ENCODE measurements at regions not wholly inside any gene's neighbourhood (a gene's known extent, or its start where the extent isn't known, plus 50 kb on each side); places are given as distances from the start of the nearest gene placed in this dataset.

- DNase-seq (ENCODE audit: low read depth): no peak
- TF ChIP-seq, protein P1, sequence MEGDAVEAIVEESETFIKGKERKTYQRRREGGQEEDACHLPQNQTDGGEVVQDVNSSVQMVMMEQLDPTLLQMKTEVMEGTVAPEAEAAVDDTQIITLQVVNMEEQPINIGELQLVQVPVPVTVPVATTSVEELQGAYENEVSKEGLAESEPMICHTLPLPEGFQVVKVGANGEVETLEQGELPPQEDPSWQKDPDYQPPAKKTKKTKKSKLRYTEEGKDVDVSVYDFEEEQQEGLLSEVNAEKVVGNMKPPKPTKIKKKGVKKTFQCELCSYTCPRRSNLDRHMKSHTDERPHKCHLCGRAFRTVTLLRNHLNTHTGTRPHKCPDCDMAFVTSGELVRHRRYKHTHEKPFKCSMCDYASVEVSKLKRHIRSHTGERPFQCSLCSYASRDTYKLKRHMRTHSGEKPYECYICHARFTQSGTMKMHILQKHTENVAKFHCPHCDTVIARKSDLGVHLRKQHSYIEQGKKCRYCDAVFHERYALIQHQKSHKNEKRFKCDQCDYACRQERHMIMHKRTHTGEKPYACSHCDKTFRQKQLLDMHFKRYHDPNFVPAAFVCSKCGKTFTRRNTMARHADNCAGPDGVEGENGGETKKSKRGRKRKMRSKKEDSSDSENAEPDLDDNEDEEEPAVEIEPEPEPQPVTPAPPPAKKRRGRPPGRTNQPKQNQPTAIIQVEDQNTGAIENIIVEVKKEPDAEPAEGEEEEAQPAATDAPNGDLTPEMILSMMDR (IDR thresholded peaks at IDR 0.05; ENCODE audit: low read depth, low read length, missing control alignments): no peak
- H3K4me3 ChIP-seq (ENCODE audit: low read depth, low read length): no peak overlapping the region
- in situ Hi-C loops (cut with HindIII; ENCODE audit: low sequenced_read_pairs): no loop called here
Measured at GRCh38 chr13:107020393-107020792, 452.5 kb upstream of the ARGLU1 start.

DNA sequence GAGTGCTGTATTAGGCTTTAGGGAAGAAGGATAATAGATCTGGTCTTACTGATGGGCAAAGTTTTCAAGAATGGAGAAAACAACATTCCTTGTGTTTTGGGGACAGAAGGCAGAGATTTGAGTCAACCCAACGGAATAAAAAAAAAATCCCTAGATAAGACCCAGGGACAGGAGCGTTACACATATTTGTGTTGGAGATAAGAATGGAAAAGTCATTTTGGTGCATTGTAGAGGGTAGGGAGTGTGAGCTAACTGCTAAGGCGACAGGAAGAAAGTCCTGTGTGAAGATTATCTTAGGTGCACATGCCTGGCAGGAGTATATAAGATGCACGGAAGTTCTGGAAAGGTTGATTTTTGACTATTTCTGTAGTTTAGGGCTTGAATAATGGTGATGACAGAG is 450.3 kb upstream of the ARGLU1 start:
- DNase-seq (ENCODE audit: low read depth): no peak
- in situ Hi-C loops (cut with HindIII; ENCODE audit: low sequenced_read_pairs): no loop called here
- H3K4me3 ChIP-seq (ENCODE audit: low read depth, low read length): no peak overlapping the region
- TF ChIP-seq, protein P1 (IDR thresholded peaks at IDR 0.05; ENCODE audit: low read depth, low read length, missing control alignments): no peak

DNA sequence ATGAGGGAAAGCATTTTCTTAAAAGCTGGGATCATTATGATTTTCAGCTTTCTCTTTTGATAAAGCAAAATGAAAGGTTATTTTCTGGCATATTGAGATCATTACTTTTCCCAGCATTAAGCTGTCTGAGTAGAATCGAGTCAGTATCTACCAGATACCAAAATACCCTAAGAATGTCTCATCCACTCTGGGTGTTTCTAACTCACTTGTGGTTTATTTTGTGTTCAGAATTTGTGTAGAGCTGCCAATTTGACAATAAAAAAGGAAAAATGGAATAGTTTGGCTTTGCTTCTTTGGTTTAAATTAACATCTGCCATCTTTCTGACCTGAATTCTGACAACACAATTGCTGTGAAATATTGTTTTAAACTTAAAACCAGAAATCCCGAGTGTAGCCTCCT is 438.7 kb upstream of the ARGLU1 start:
- DNase-seq (ENCODE audit: low read depth): no peak

GRCh38 chr13:107005577-107005976 is 437.6 kb upstream of the ARGLU1 start:
- TF ChIP-seq, protein P1 (IDR thresholded peaks at IDR 0.05; ENCODE audit: low read depth, low read length, missing control alignments): no peak
- in situ Hi-C loops (cut with HindIII; ENCODE audit: low sequenced_read_pairs): no loop called here
- no peak for DNase-seq (ENCODE audit: low read depth)
- H3K4me3 ChIP-seq (ENCODE audit: low read depth, low read length): no peak overlapping the region

More for the DNA sequence above, 438.7 kb upstream of the ARGLU1 start:
- TF ChIP-seq, protein P1 (IDR thresholded peaks at IDR 0.05; ENCODE audit: low read depth, low read length, missing control alignments): no peak
- no peak overlapping the region for H3K4me3 ChIP-seq (ENCODE audit: low read depth, low read length)
- in situ Hi-C loops (cut with HindIII; ENCODE audit: low sequenced_read_pairs): no loop called here

GRCh38 chr13:107003911-107004310 is 436.0 kb upstream of the ARGLU1 start:
- TF ChIP-seq, protein P1 (IDR thresholded peaks at IDR 0.05; ENCODE audit: low read depth, low read length, missing control alignments): no peak
- DNase-seq (ENCODE audit: low read depth): no peak
- H3K4me3 ChIP-seq (ENCODE audit: low read depth, low read length): no peak overlapping the region
- in situ Hi-C loops (cut with HindIII; ENCODE audit: low sequenced_read_pairs): no loop called here

GRCh38 chr13:106998664-106999063 is 430.7 kb upstream of the ARGLU1 start:
- TF ChIP-seq, protein P1 (IDR thresholded peaks at IDR 0.05; ENCODE audit: low read depth, low read length, missing control alignments): no peak

GRCh38 chr13:106997696-106998095 is 429.8 kb upstream of the ARGLU1 start:
- TF ChIP-seq, protein P1 (IDR thresholded peaks at IDR 0.05; ENCODE audit: low read depth, low read length, missing control alignments): no peak
- in situ Hi-C loops (cut with HindIII; ENCODE audit: low sequenced_read_pairs): no loop called here
- DNase-seq (ENCODE audit: low read depth): no peak
- no peak overlapping the region for H3K4me3 ChIP-seq (ENCODE audit: low read depth, low read length)

More at GRCh38 chr13:106998664-106999063, 430.7 kb upstream of the ARGLU1 start:
- no peak for DNase-seq (ENCODE audit: low read depth)
- no peak overlapping the region for H3K4me3 ChIP-seq (ENCODE audit: low read depth, low read length)
- in situ Hi-C loops (cut with HindIII; ENCODE audit: low sequenced_read_pairs): no loop called here

All from astrocyte of the cerebellum (primary cell).